ENCODE measurements at regions not wholly inside any gene's neighbourhood (a gene's known extent, or its start where the extent isn't known, plus 50 kb on each side); places are given as distances from the start of the nearest gene placed in this dataset.

DNA sequence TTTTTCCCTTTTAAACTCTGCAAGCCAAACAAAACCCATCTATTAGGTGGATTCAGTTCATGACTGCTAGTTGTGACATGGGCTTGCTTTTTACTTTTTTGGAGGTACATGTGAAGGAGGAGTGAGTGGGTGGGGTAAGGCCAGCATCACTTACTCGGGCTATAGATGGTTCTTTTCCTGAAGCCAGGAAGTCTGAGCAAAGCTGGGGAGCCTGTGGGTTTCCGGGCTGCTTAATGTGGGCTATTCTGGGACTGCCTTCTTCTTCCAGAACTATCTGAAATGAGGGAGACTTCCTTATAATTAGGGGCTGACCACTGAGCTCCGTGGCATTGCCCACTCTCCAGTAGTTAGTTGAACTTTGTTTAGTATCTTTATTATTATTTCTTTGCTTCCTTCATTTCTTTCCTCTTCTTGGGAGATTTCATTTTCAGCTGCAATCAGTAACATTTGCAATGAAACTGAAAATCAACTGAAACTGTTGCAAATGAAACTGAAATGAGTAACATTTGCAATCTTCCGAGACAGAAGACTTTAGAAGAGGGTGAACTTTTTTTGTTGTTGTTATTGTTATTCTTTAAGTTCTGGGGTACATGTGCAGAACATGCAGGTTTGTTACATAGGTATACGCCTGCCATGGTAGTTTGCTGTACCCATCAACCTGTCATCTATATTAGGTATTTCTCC is 204.9 kb downstream of the LRRC70 start:
- WGBS (ENCODE audit: insufficient coverage): 36% methylated on average over 3 of the region's 5 CpGs
- H3K36me3 ChIP-seq (ENCODE audit: control insufficient read depth, insufficient read depth, low read length): no peaks in the 10 kb centered on the region
- no peak overlapping the region for H3K27ac ChIP-seq (ENCODE audit: low read length)
- Mint-ChIP-seq H3K4me1 (no peaks in the 10 kb centered on the region), H3K27ac (no peak overlapping the region), H3K36me3 (no peaks in the 10 kb centered on the region), H3K4me3 (no peak overlapping the region), H3K9me3 (no peaks in the 10 kb centered on the region), H3K27me3 (ENCODE audit: low read depth in 2 of 2) (no peaks in the 10 kb centered on the region)
- peaks cover 3% of the 10 kb centered on the region for H3K4me1 ChIP-seq (ENCODE audit: control insufficient read depth, insufficient read depth, low read length)
- TF ChIP-seq, protein P1, sequence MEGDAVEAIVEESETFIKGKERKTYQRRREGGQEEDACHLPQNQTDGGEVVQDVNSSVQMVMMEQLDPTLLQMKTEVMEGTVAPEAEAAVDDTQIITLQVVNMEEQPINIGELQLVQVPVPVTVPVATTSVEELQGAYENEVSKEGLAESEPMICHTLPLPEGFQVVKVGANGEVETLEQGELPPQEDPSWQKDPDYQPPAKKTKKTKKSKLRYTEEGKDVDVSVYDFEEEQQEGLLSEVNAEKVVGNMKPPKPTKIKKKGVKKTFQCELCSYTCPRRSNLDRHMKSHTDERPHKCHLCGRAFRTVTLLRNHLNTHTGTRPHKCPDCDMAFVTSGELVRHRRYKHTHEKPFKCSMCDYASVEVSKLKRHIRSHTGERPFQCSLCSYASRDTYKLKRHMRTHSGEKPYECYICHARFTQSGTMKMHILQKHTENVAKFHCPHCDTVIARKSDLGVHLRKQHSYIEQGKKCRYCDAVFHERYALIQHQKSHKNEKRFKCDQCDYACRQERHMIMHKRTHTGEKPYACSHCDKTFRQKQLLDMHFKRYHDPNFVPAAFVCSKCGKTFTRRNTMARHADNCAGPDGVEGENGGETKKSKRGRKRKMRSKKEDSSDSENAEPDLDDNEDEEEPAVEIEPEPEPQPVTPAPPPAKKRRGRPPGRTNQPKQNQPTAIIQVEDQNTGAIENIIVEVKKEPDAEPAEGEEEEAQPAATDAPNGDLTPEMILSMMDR (IDR thresholded peaks at IDR 0.05): no peak
- H3K4me3 ChIP-seq (ENCODE audit: low read length): no peak overlapping the region
- DNase-seq (no peak), ATAC-seq (no peak)
- no peaks in the 10 kb centered on the region for H3K27me3 ChIP-seq (ENCODE audit: control insufficient read depth, insufficient read depth, low read length)
- no peaks in the 10 kb centered on the region for H3K9me3 ChIP-seq (ENCODE audit: control insufficient read depth, insufficient read depth, low read length)
- intact Hi-C loops (cut with micrococcal nuclease): no loop called here

DNA sequence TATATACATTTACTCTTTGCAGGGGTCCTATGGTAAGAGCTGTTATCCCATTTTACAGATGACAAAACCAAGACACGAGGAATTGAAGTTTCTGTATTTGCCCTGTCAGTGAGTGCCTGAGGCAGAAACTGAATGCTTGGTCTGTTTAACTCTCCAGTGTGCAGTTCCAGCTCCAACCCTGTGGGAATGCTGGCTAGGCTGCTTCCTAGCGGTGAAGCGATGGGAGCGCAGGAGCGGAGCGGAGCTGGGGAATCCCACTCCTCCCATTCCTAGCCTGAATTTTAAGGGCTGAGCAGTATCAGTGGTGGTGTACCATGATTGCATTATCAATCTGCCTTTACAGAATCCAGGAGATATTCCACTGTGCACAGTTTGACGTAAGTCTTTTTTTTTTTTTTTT is 202.3 kb downstream of the LRRC70 start:
- Mint-ChIP-seq H3K36me3 (no peaks in the 10 kb centered on the region), H3K4me1 (no peaks in the 10 kb centered on the region), H3K27ac (no peak overlapping the region), H3K9me3 (no peaks in the 10 kb centered on the region), H3K4me3 (no peak overlapping the region), H3K27me3 (ENCODE audit: low read depth in 2 of 2) (no peaks in the 10 kb centered on the region)
- Histone ChIP-seq H3K4me1 (ENCODE audit: control insufficient read depth, insufficient read depth, low read length) (peaks cover 3% of the 10 kb centered on the region), H3K4me3 (ENCODE audit: low read length) (no peak overlapping the region), H3K36me3 (ENCODE audit: control insufficient read depth, insufficient read depth, low read length) (no peaks in the 10 kb centered on the region), H3K27me3 (ENCODE audit: control insufficient read depth, insufficient read depth, low read length) (no peaks in the 10 kb centered on the region), H3K9me3 (ENCODE audit: control insufficient read depth, insufficient read depth, low read length) (no peaks in the 10 kb centered on the region), H3K27ac (ENCODE audit: low read length) (no peak overlapping the region)
- 98% methylated on average over 7 of the region's 7 CpGs for WGBS (ENCODE audit: insufficient coverage)
- DNase-seq (no peak), ATAC-seq (no peak)
- TF ChIP-seq, protein P1 (IDR thresholded peaks at IDR 0.05): no peak
- intact Hi-C loops (cut with micrococcal nuclease): no loop called here

DNA sequence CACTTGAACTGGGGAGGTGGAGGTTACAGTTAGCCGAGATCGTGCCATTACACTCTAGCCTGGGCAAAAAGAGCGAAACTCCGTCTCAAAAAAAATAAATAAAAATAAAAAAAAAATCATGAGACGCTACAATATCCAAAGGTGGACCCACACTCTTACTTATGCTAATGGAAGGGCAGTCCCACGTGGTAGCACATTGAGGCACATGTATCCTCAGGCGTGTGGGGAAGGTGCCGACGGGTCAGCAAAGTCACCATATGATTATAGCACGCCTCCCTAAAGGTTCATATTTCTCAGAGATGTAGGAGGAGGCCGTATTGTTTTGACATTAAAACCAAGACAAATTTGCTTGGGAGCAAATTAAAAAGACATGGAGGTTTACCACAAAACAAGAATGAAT is 201.6 kb downstream of the LRRC70 start:
- no peaks in the 10 kb centered on the region for H3K4me1 Mint-ChIP-seq
- WGBS (ENCODE audit: insufficient coverage): 90% methylated on average over 9 of the region's 11 CpGs
- Histone ChIP-seq H3K36me3 (ENCODE audit: control insufficient read depth, insufficient read depth, low read length) (no peaks in the 10 kb centered on the region), H3K27ac (ENCODE audit: low read length) (no peak overlapping the region), H3K27me3 (ENCODE audit: control insufficient read depth, insufficient read depth, low read length) (no peaks in the 10 kb centered on the region), H3K4me1 (ENCODE audit: control insufficient read depth, insufficient read depth, low read length) (peaks cover 3% of the 10 kb centered on the region), H3K9me3 (ENCODE audit: control insufficient read depth, insufficient read depth, low read length) (no peaks in the 10 kb centered on the region), H3K4me3 (ENCODE audit: low read length) (no peak overlapping the region)
- no peak for DNase-seq
- H3K4me3 Mint-ChIP-seq: no peak overlapping the region
- no peaks in the 10 kb centered on the region for H3K9me3 Mint-ChIP-seq
- H3K27me3 Mint-ChIP-seq (ENCODE audit: low read depth in 2 of 2): no peaks in the 10 kb centered on the region
- TF ChIP-seq, protein P1 (IDR thresholded peaks at IDR 0.05): no peak
- ATAC-seq: no peak
- intact Hi-C loops (cut with micrococcal nuclease): no loop called here
- H3K27ac Mint-ChIP-seq: no peak overlapping the region
- H3K36me3 Mint-ChIP-seq: no peaks in the 10 kb centered on the region

DNA sequence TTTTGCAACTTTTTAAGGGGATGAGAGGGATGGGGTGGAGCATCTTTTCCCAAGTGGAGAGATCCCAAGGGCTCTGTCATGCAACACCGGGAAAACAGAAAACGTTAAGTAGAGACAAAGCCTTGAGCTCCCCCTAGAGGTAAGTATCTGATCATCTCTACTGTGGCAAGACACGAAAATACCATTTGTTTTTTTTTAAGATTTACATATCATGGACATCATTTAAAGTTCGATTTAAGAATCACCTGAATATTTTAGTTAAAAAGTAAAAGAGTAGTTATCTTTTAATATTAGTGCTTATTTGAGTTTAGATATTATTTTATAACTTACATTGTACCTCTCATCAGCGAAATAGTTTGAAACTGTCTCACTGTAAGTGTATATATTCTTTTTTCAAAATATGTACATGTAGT is 200.4 kb downstream of the LRRC70 start:
- peak in 1 of 3 donors; percentile 66 for ATAC-seq
- peaks cover 3% of the 10 kb centered on the region for H3K4me1 ChIP-seq (ENCODE audit: control insufficient read depth, insufficient read depth, low read length)
- TF ChIP-seq, protein P1 (IDR thresholded peaks at IDR 0.05): peak; percentile 83
- no peak overlapping the region for H3K27ac ChIP-seq (ENCODE audit: low read length)
- no peak overlapping the region for H3K4me3 ChIP-seq (ENCODE audit: low read length)
- no peaks in the 10 kb centered on the region for H3K9me3 ChIP-seq (ENCODE audit: control insufficient read depth, insufficient read depth, low read length)
- H3K27ac Mint-ChIP-seq: no peak overlapping the region
- no peaks in the 10 kb centered on the region for H3K36me3 Mint-ChIP-seq
- no peaks in the 10 kb centered on the region for H3K27me3 Mint-ChIP-seq (ENCODE audit: low read depth in 2 of 2)
- intact Hi-C loops (cut with micrococcal nuclease): loop anchor here (1.0 kb wide), 2 partner anchors 319 to 336 kb away; no protein-coding TSS in a partner anchor
- no peaks in the 10 kb centered on the region for H3K9me3 Mint-ChIP-seq
- no peaks in the 10 kb centered on the region for H3K4me1 Mint-ChIP-seq
- no peak overlapping the region for H3K4me3 Mint-ChIP-seq
- H3K27me3 ChIP-seq (ENCODE audit: control insufficient read depth, insufficient read depth, low read length): no peaks in the 10 kb centered on the region
- peak in 1 of 2 donors; percentile 60 for DNase-seq
- no peaks in the 10 kb centered on the region for H3K36me3 ChIP-seq (ENCODE audit: control insufficient read depth, insufficient read depth, low read length)
- 0% methylated on average over 2 of the region's 5 CpGs for WGBS (ENCODE audit: insufficient coverage)
